Kidney (tissue), 13 donors: ENCODE measurements at regions not wholly inside any gene's neighbourhood (a gene's known extent, or its start where the extent isn't known, plus 50 kb on each side); places are given as distances from the start of the nearest gene placed in this dataset.
A peak's percentile ranks its signal among the peaks of the same experiment; 100 is the strongest.
"Not testable (repeated sequence)": the region's sequence is repeated elsewhere in the genome, so short reads cannot be mapped to it uniquely, and the experiment has no call there.

Experiments
- DNase-seq, 5 donors: peaks; one replicate each; pipeline ENCODE4 v3.0.0-alpha.2; 2013 to 2020
- FAIRE-seq: peaks from 2 replicates; lab custom pipeline; 2012; peaks lifted over from hg19 to GRCh38; lab: Jason Lieb, UNC
- H3K27ac ChIP-seq, 2 donors: one replicate each; pipeline ENCODE4 v1.7.0; 2013; ENCODE audit warnings: low read depth in 2 of 2, low read length in 2 of 2, inconsistent platforms in 1 of 2
- H3K27me3 ChIP-seq: one replicate; pipeline ENCODE4 v1.7.1; 2013; ENCODE audit warnings: low read length, inconsistent platforms; ENCODE audit not compliant: control insufficient read depth, insufficient read depth
- H3K36me3 ChIP-seq, 3 donors: one replicate each; pipeline versions ENCODE4 v1.7.0 to v1.7.1; 2013; ENCODE audit warnings: low read length in 3 of 3, control low read depth in 1 of 3, inconsistent platforms in 1 of 3; ENCODE audit not compliant: insufficient read depth in 3 of 3, control insufficient read depth in 2 of 3
- H3K4me1 ChIP-seq, 3 donors: one replicate each; pipeline versions ENCODE4 v1.7.0 to v1.7.1; 2013; ENCODE audit warnings: low read length in 3 of 3, inconsistent platforms in 1 of 3, low read depth in 1 of 3; ENCODE audit not compliant: control insufficient read depth in 2 of 3, insufficient read depth in 2 of 3
- H3K4me3 ChIP-seq, 3 donors: one replicate each; pipeline versions ENCODE4 v1.7.0 to v1.8.1; 2013; ENCODE audit warnings: low read length in 3 of 3, control low read depth in 1 of 3, inconsistent platforms in 1 of 3
- H3K9ac ChIP-seq, 3 donors: one replicate each; pipeline versions ENCODE4 v1.7.0 to v1.7.1; 2013; ENCODE audit warnings: low read length in 3 of 3, control low read depth in 1 of 3, inconsistent platforms in 1 of 3
- H3K9me3 ChIP-seq, 3 donors: one replicate each; pipeline versions ENCODE4 v1.7.0 to v1.7.1; 2013; ENCODE audit warnings: low read length in 3 of 3, control low read depth in 1 of 3, inconsistent platforms in 1 of 3; ENCODE audit not compliant: control insufficient read depth in 2 of 3, insufficient read depth in 1 of 3
- CTCF ChIP-seq: IDR thresholded peaks from 3 replicates; pipeline ENCODE4 v1.5.1; 2012; ENCODE audit warnings: mild to moderate bottlenecking, moderate library complexity, borderline replicate concordance; ENCODE audit not compliant: insufficient read depth; ENCODE audit errors: extremely low read depth
- intact Hi-C: fragments of 100-400 bp; cut with DNase I; formaldehyde crosslinking; loops from one replicate; pipeline ENCODE4 v1.11.1; 2022
- donor health status: control.
- donor health status: control.
- donor health status: control.
- donor health status: control.
- donor health status: control.
- donor health status: DM: yes; HTN: yes; CAD: no.
- donor health status: Normal renal cell carcinoma (clear cell type).

- Histone ChIP-seq H3K27me3 (no peaks in the 10 kb centered on the region), H3K9ac (no peak overlapping the region), H3K9me3 (no peaks in the 10 kb centered on the region), H3K36me3 (no peaks in the 10 kb centered on the region), H3K4me1 (no peaks in the 10 kb centered on the region), H3K4me3 (no peak overlapping the region), H3K27ac (no peak overlapping the region)
- DNase-seq (no peak), FAIRE-seq (no peak)
- no peak for TF ChIP-seq CTCF
- intact Hi-C loops: no loop called here
Observed at GRCh38 chr12:90456248-90456647, 498.7 kb downstream of the CCER1 start.

- no peaks in the 10 kb centered on the region for H3K4me1 ChIP-seq
- FAIRE-seq (no peak), DNase-seq (no peak)
- H3K9ac ChIP-seq: no peak overlapping the region
- no peak for TF ChIP-seq CTCF
- H3K36me3 ChIP-seq: no peaks in the 10 kb centered on the region
- H3K4me3 ChIP-seq: no peak overlapping the region
- H3K27ac ChIP-seq: no peak overlapping the region
- no peaks in the 10 kb centered on the region for H3K9me3 ChIP-seq
- no peaks in the 10 kb centered on the region for H3K27me3 ChIP-seq
- intact Hi-C loops: no loop called here
Observed at GRCh38 chr12:90455756-90456155, 499.2 kb downstream of the CCER1 start.

GRCh38 chr12:90449611-90450010 is 505.4 kb downstream of the CCER1 start:
- peak in 2 of 5 donors; percentile 2 to 8 for DNase-seq
- Histone ChIP-seq H3K27me3 (no peaks in the 10 kb centered on the region), H3K27ac (no peak overlapping the region), H3K36me3 (no peaks in the 10 kb centered on the region), H3K4me3 (no peak overlapping the region), H3K9me3 (no peaks in the 10 kb centered on the region), H3K4me1 (no peaks in the 10 kb centered on the region), H3K9ac (no peak overlapping the region)
- no peak for TF ChIP-seq CTCF
- FAIRE-seq: no peak
- intact Hi-C loops: no loop called here

GRCh38 chr12:90443466-90443865 is 511.5 kb downstream of the CCER1 start:
- H3K9me3 ChIP-seq, DNase-seq, intact Hi-C loops, H3K9ac ChIP-seq, H3K36me3 ChIP-seq, H3K27ac ChIP-seq, H3K4me3 ChIP-seq, FAIRE-seq, H3K27me3 ChIP-seq, H3K4me1 ChIP-seq: not testable (repeated sequence)
